ENCODE measurements at regions not wholly inside any gene's neighbourhood (a gene's known extent, or its start where the extent isn't known, plus 50 kb on each side); places are given as distances from the start of the nearest gene placed in this dataset.

GRCh38 chr18:69109686-69110085, 291.0 kb upstream of the DOK6 start:
- no peak for ATAC-seq
- Mint-ChIP-seq H3K4me3 (no peak overlapping the region), H3K9me3 (peaks cover 4% of the 10 kb centered on the region), H3K36me3 (no peaks in the 10 kb centered on the region), H3K27me3 (no peaks in the 10 kb centered on the region), H3K4me1 (no peaks in the 10 kb centered on the region), H3K27ac (no peak overlapping the region)

GRCh38 chr18:69120833-69121232, 279.9 kb upstream of the DOK6 start:
- no peaks in the 10 kb centered on the region for H3K27me3 Mint-ChIP-seq
- no peak overlapping the region for H3K27ac Mint-ChIP-seq
- H3K9me3 Mint-ChIP-seq = no peaks in the 10 kb centered on the region
- no peaks in the 10 kb centered on the region for H3K4me1 Mint-ChIP-seq
- no peak overlapping the region for H3K4me3 Mint-ChIP-seq
- ATAC-seq = no peak
- no peaks in the 10 kb centered on the region for H3K36me3 Mint-ChIP-seq

GRCh38 chr18:69123421-69123820, 277.3 kb upstream of the DOK6 start:
- Mint-ChIP-seq H3K4me3 (no peak overlapping the region), H3K27me3 (no peaks in the 10 kb centered on the region), H3K9me3 (no peaks in the 10 kb centered on the region), H3K27ac (no peak overlapping the region), H3K4me1 (no peaks in the 10 kb centered on the region), H3K36me3 (no peaks in the 10 kb centered on the region)
- ATAC-seq = no peak

GRCh38 chr18:69127873-69128500, 272.7 kb upstream of the DOK6 start:
- Mint-ChIP-seq H3K27ac (no peak overlapping the region), H3K4me1 (no peaks in the 10 kb centered on the region), H3K4me3 (no peak overlapping the region), H3K9me3 (no peaks in the 10 kb centered on the region), H3K27me3 (no peaks in the 10 kb centered on the region), H3K36me3 (no peaks in the 10 kb centered on the region)
- no peak for ATAC-seq

GRCh38 chr18:69128566-69128965, 272.1 kb upstream of the DOK6 start:
- Mint-ChIP-seq H3K27me3 (no peaks in the 10 kb centered on the region), H3K4me3 (no peak overlapping the region), H3K27ac (no peak overlapping the region), H3K4me1 (no peaks in the 10 kb centered on the region), H3K9me3 (no peaks in the 10 kb centered on the region), H3K36me3 (no peaks in the 10 kb centered on the region)
- no peak for ATAC-seq

GRCh38 chr18:69128978-69129377, 271.7 kb upstream of the DOK6 start:
- H3K9me3 Mint-ChIP-seq = no peaks in the 10 kb centered on the region
- H3K27ac Mint-ChIP-seq = no peak overlapping the region
- ATAC-seq = peak; percentile 36
- no peaks in the 10 kb centered on the region for H3K27me3 Mint-ChIP-seq
- H3K36me3 Mint-ChIP-seq = no peaks in the 10 kb centered on the region
- no peak overlapping the region for H3K4me3 Mint-ChIP-seq
- no peaks in the 10 kb centered on the region for H3K4me1 Mint-ChIP-seq

GRCh38 chr18:69138088-69138487, 262.6 kb upstream of the DOK6 start:
- no peaks in the 10 kb centered on the region for H3K4me1 Mint-ChIP-seq
- H3K27me3 Mint-ChIP-seq = no peaks in the 10 kb centered on the region
- H3K27ac Mint-ChIP-seq = no peak overlapping the region
- H3K9me3 Mint-ChIP-seq = peaks cover 6% of the 10 kb centered on the region
- H3K4me3 Mint-ChIP-seq = no peak overlapping the region
- ATAC-seq = no peak
- no peaks in the 10 kb centered on the region for H3K36me3 Mint-ChIP-seq

- no peaks in the 10 kb centered on the region for H3K4me1 Mint-ChIP-seq
- no peak overlapping the region for H3K27ac Mint-ChIP-seq
- H3K36me3 Mint-ChIP-seq = no peaks in the 10 kb centered on the region
- no peaks in the 10 kb centered on the region for H3K27me3 Mint-ChIP-seq
- H3K4me3 Mint-ChIP-seq = no peak overlapping the region
- no peak for ATAC-seq
- peaks cover 6% of the 10 kb centered on the region for H3K9me3 Mint-ChIP-seq
Measured at GRCh38 chr18:69143084-69143483, 257.6 kb upstream of the DOK6 start.

- H3K36me3 Mint-ChIP-seq = no peaks in the 10 kb centered on the region
- no peaks in the 10 kb centered on the region for H3K27me3 Mint-ChIP-seq
- H3K27ac Mint-ChIP-seq = no peak overlapping the region
- H3K9me3 Mint-ChIP-seq = no peaks in the 10 kb centered on the region
- no peak for ATAC-seq
- no peak overlapping the region for H3K4me3 Mint-ChIP-seq
- H3K4me1 Mint-ChIP-seq = no peaks in the 10 kb centered on the region
Measured at GRCh38 chr18:69152436-69152835, 248.3 kb upstream of the DOK6 start.

GRCh38 chr18:69157906-69158305, 242.8 kb upstream of the DOK6 start:
- no peak for ATAC-seq
- H3K4me1 Mint-ChIP-seq = no peaks in the 10 kb centered on the region
- H3K27me3 Mint-ChIP-seq = no peaks in the 10 kb centered on the region
- H3K27ac Mint-ChIP-seq = no peak overlapping the region
- no peaks in the 10 kb centered on the region for H3K36me3 Mint-ChIP-seq
- no peaks in the 10 kb centered on the region for H3K9me3 Mint-ChIP-seq
- no peak overlapping the region for H3K4me3 Mint-ChIP-seq

- H3K27me3 Mint-ChIP-seq = no peaks in the 10 kb centered on the region
- no peak overlapping the region for H3K4me3 Mint-ChIP-seq
- no peaks in the 10 kb centered on the region for H3K4me1 Mint-ChIP-seq
- H3K27ac Mint-ChIP-seq = no peak overlapping the region
- no peaks in the 10 kb centered on the region for H3K36me3 Mint-ChIP-seq
- no peak for ATAC-seq
- H3K9me3 Mint-ChIP-seq = no peaks in the 10 kb centered on the region
Measured at GRCh38 chr18:69158944-69159343, 241.7 kb upstream of the DOK6 start.

- Mint-ChIP-seq H3K27ac (no peak overlapping the region), H3K4me1 (no peaks in the 10 kb centered on the region), H3K4me3 (no peak overlapping the region), H3K27me3 (no peaks in the 10 kb centered on the region), H3K36me3 (no peaks in the 10 kb centered on the region), H3K9me3 (no peaks in the 10 kb centered on the region)
- no peak for ATAC-seq
Measured at GRCh38 chr18:69161383-69162028, 239.2 kb upstream of the DOK6 start.

- Mint-ChIP-seq H3K9me3 (no peaks in the 10 kb centered on the region), H3K4me3 (no peak overlapping the region), H3K27me3 (no peaks in the 10 kb centered on the region), H3K36me3 (no peaks in the 10 kb centered on the region), H3K27ac (no peak overlapping the region), H3K4me1 (no peaks in the 10 kb centered on the region)
- no peak for ATAC-seq
Measured at GRCh38 chr18:69162649-69163048, 238.0 kb upstream of the DOK6 start.

- no peaks in the 10 kb centered on the region for H3K27me3 Mint-ChIP-seq
- H3K4me3 Mint-ChIP-seq = no peak overlapping the region
- H3K9me3 Mint-ChIP-seq = peaks cover 8% of the 10 kb centered on the region
- no peaks in the 10 kb centered on the region for H3K4me1 Mint-ChIP-seq
- no peak overlapping the region for H3K27ac Mint-ChIP-seq
- ATAC-seq = no peak
- H3K36me3 Mint-ChIP-seq = no peaks in the 10 kb centered on the region
Measured at GRCh38 chr18:69172046-69172445, 228.6 kb upstream of the DOK6 start.

GRCh38 chr18:69175681-69176080, 225.0 kb upstream of the DOK6 start:
- H3K4me1 Mint-ChIP-seq = no peaks in the 10 kb centered on the region
- no peak for ATAC-seq
- H3K9me3 Mint-ChIP-seq = peaks cover 8% of the 10 kb centered on the region
- H3K36me3 Mint-ChIP-seq = no peaks in the 10 kb centered on the region
- no peak overlapping the region for H3K4me3 Mint-ChIP-seq
- H3K27me3 Mint-ChIP-seq = no peaks in the 10 kb centered on the region
- H3K27ac Mint-ChIP-seq = no peak overlapping the region

- Mint-ChIP-seq H3K4me1 (no peaks in the 10 kb centered on the region), H3K27me3 (no peaks in the 10 kb centered on the region), H3K4me3 (no peak overlapping the region), H3K9me3 (peaks cover 8% of the 10 kb centered on the region), H3K27ac (no peak overlapping the region), H3K36me3 (no peaks in the 10 kb centered on the region)
- no peak for ATAC-seq
Measured at GRCh38 chr18:69176741-69177140, 223.9 kb upstream of the DOK6 start.
